SK-N-SH treated with all-trans-retinoic acid at 6 μM for 48 hours (cell line): ENCODE measurements at regions not wholly inside any gene's neighbourhood (a gene's known extent, or its start where the extent isn't known, plus 50 kb on each side); places are given as distances from the start of the nearest gene placed in this dataset.

Experiments used
- ARNTL ChIP-seq: fragments of 450-650 bp; formaldehyde crosslinking; IDR thresholded peaks from 2 replicates; pipeline ENCODE4 v1.5.0; 2020; ENCODE audit warnings: low read depth, mild to moderate bottlenecking, moderate library complexity, borderline replicate concordance
- CSDC2 ChIP-seq: fragments of 250-450 bp; sonication (Bioruptor Pico); IDR thresholded peaks from 2 replicates; pipeline ENCODE4 v1.5.0; 2020; ENCODE audit warnings: mild to moderate bottlenecking, moderate library complexity
- CSRNP3 ChIP-seq: fragments of 250-450 bp; sonication (Bioruptor Pico); IDR thresholded peaks from 2 replicates; pipeline ENCODE4 v1.5.1; 2021; ENCODE audit warnings: mild to moderate bottlenecking, moderate library complexity
- OSR1 ChIP-seq: fragments of 250-450 bp; sonication (Bioruptor Pico); IDR thresholded peaks from 2 replicates; pipeline ENCODE4 v1.8.0; 2022; ENCODE audit warnings: moderate library complexity, mild to moderate bottlenecking, inconsistent platforms
- RARB ChIP-seq: fragments of 250-450 bp; sonication (Bioruptor Pico); IDR thresholded peaks from 2 replicates; pipeline ENCODE4 v1.8.0; 2021; ENCODE audit warnings: mild to moderate bottlenecking, moderate library complexity
- TOX ChIP-seq: fragments of 250-450 bp; sonication (Bioruptor Pico); IDR thresholded peaks from 2 replicates; pipeline ENCODE4 v1.8.0; 2021; ENCODE audit warnings: mild to moderate bottlenecking, moderate library complexity, borderline replicate concordance
- ZC3H10 ChIP-seq: fragments of 250-450 bp; sonication (Bioruptor Pico); IDR thresholded peaks from 2 replicates; pipeline ENCODE4 v1.5.1; 2021; ENCODE audit warnings: mild to moderate bottlenecking, moderate library complexity
- TF ChIP-seq, protein P1 (sequence below): fragments of 250-450 bp; sonication (Bioruptor Pico); IDR thresholded peaks from 2 replicates; pipeline ENCODE4 v1.8.0; 2020; ENCODE audit warnings: mild to moderate bottlenecking, moderate library complexity, borderline replicate concordance

DNA sequence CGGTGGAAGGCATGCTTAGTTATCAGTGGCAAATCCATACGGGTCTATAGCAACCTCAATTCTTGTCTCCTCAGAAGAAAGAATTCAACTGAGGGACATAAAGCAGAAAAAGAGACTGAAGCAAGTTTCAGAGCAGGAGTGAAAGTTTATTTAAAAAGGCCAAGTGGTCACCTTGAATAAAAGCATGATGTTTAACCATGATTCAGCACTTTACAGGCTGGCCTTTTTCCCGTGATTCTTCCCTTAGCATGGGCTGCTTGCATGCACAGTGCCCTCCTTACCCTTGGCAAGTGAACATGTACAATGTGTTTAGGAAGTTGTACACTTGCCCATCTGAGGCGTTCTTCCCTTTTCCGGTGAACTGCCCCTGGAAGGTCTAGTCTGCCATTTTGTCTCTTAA is 225.3 kb downstream of the ATP23 start:
- no peak for TF ChIP-seq ARNTL
- TF ChIP-seq CSRNP3 (CRISPR knock-in tag): no peak
- no peak for TF ChIP-seq CSDC2 (CRISPR knock-in tag)
- TF ChIP-seq TOX (CRISPR knock-in tag): no peak
- TF ChIP-seq ZC3H10 (CRISPR knock-in tag): no peak
- no peak for TF ChIP-seq OSR1 (CRISPR knock-in tag)
- TF ChIP-seq, protein P1, sequence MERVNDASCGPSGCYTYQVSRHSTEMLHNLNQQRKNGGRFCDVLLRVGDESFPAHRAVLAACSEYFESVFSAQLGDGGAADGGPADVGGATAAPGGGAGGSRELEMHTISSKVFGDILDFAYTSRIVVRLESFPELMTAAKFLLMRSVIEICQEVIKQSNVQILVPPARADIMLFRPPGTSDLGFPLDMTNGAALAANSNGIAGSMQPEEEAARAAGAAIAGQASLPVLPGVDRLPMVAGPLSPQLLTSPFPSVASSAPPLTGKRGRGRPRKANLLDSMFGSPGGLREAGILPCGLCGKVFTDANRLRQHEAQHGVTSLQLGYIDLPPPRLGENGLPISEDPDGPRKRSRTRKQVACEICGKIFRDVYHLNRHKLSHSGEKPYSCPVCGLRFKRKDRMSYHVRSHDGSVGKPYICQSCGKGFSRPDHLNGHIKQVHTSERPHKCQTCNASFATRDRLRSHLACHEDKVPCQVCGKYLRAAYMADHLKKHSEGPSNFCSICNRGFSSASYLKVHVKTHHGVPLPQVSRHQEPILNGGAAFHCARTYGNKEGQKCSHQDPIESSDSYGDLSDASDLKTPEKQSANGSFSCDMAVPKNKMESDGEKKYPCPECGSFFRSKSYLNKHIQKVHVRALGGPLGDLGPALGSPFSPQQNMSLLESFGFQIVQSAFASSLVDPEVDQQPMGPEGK: no peak
- no peak for TF ChIP-seq RARB
